NCI-H526 treated with DMSO at 0.1 percent for 48 hours (cell line): ENCODE measurements at regions not wholly inside any gene's neighbourhood (a gene's known extent, or its start where the extent isn't known, plus 50 kb on each side); places are given as distances from the start of the nearest gene placed in this dataset.
"Not testable (repeated sequence)": the region's sequence is repeated elsewhere in the genome, so short reads cannot be mapped to it uniquely, and the experiment has no call there.

Experiments used
- DNase-seq: peaks from one replicate; lab custom pipeline; 2025; lab: John Stamatoyannopoulos, UW

GRCh38 chr6:16040628-16040974 is 88.3 kb upstream of the MYLIP start:
- no peak for DNase-seq

- not testable (repeated sequence) for DNase-seq
These were observed 88.8 kb upstream of the MYLIP start for GRCh38 chr6:16039892-16040627.

GRCh38 chr6:16038938-16039337 is 89.9 kb upstream of the MYLIP start:
- no peak for DNase-seq

GRCh38 chr6:16035488-16036080 is 93.3 kb upstream of the MYLIP start:
- no peak for DNase-seq

GRCh38 chr6:16033214-16033613 is 95.7 kb upstream of the MYLIP start:
- no peak for DNase-seq

GRCh38 chr6:16031278-16031981 is 97.5 kb upstream of the MYLIP start:
- DNase-seq: no peak

- no peak for DNase-seq
These were observed 99.9 kb upstream of the MYLIP start for GRCh38 chr6:16028966-16029365.

GRCh38 chr6:16020259-16020658 is 108.6 kb upstream of the MYLIP start:
- DNase-seq: no peak

- no peak for DNase-seq
These were observed 109.4 kb upstream of the MYLIP start for GRCh38 chr6:16019462-16019861.

GRCh38 chr6:16018626-16019025 is 110.3 kb upstream of the MYLIP start:
- DNase-seq: no peak

GRCh38 chr6:16014325-16014724 is 114.6 kb upstream of the MYLIP start:
- not testable (repeated sequence) for DNase-seq

GRCh38 chr6:16007146-16007545 is 121.7 kb upstream of the MYLIP start:
- peak; percentile 33 for DNase-seq

- DNase-seq: no peak
These were observed 122.2 kb upstream of the MYLIP start for GRCh38 chr6:16006681-16007080.

GRCh38 chr6:16004934-16005679 is 123.8 kb upstream of the MYLIP start:
- DNase-seq: no peak

GRCh38 chr6:16003197-16003491 is 125.7 kb upstream of the MYLIP start:
- no peak for DNase-seq

- DNase-seq: no peak
These were observed 126.3 kb upstream of the MYLIP start for GRCh38 chr6:16002332-16003196.

- no peak for DNase-seq
These were observed 127.7 kb upstream of the MYLIP start for GRCh38 chr6:16001158-16001557.

GRCh38 chr6:15999201-15999600 is 129.7 kb upstream of the MYLIP start:
- DNase-seq: no peak

- no peak for DNase-seq
These were observed 131.1 kb upstream of the MYLIP start for GRCh38 chr6:15997586-15998388.

- DNase-seq: no peak
These were observed 132.9 kb upstream of the MYLIP start for GRCh38 chr6:15996030-15996429.

GRCh38 chr6:15995493-15995892 is 133.4 kb upstream of the MYLIP start:
- DNase-seq: no peak
